NCI-H2081 (cell line): ENCODE measurements at regions not wholly inside any gene's neighbourhood (a gene's known extent, or its start where the extent isn't known, plus 50 kb on each side); places are given as distances from the start of the nearest gene placed in this dataset.

Experiments used
- DNase-seq, 2 experiments: peaks; one replicate each; lab custom pipeline; 2025; lab: John Stamatoyannopoulos, UW

DNA sequence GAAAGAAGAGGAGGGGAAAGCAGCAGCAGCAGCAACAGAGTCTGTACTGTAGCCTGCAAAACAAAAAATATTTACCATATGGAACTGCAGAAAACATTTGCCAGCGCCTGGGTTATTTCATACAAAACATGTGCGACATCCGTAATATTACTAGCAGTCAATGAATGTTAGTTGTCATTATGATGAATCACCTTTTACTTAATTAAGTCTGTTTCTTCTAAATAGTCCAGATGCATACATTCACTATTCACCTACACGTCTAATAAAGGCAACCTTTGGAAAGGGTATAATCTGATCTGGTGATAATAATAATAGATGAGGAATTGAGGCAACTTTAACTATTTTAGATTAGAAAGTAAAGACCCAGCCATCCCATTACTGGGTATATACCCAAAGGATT is 426.3 kb upstream of the ST6GAL2 start:
- DNase-seq: no peak

DNA sequence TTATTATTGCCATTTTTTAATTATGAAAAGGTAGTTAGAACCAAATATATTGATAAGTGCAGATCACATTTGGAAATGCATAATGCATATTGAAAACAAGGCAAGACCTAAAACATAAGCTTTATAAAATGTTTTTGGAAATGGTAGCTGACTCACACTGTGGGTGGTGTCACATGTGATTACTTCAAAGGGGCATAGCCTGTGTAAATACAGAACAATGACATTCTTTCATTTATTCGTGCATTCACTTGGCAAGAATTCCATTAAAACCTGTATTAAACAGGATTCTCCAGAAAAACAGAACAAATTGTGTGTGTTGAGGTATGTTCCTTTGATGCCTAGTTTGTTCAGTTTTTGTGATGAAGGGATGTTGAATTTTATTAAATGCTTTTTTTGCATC is 427.3 kb upstream of the ST6GAL2 start:
- no peak for DNase-seq

DNA sequence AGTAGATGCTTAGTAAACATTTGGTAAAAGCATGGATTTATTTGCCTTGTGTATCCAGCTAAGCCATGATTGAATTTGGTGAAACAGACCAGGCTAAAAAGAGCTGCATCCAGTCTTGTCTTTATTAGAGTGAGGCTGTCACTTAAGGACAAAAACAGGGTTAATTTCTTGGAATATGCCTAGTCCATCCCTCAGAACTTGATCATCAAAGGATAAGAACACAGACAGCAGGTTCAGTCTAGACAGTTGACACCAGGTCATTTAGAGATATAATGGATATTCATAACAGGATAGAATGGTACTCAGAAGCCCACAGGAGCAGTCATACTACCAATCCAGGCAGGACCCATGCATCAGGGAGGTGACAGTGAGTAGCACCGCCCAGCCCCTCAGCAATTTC is 434.9 kb upstream of the ST6GAL2 start:
- no peak for DNase-seq

DNA sequence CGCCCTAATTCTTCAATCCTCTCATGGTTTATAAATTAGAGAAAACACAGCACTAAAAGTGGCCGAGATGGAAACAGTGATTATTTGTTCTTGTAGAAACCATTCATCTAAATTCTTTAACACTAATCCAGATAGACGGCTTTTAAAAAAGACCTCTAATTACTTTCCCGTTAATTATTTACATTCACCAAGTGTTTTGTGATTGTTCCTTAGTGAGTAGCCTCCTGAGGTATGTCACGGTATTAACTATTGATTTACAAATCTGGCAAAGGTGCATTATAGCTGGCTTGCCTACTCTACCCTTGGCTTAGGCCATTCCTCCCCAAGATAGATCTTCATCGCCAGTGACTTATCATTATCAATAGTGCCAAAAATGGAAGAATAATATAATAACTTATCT is 436.4 kb upstream of the ST6GAL2 start:
- DNase-seq: no peak

DNA sequence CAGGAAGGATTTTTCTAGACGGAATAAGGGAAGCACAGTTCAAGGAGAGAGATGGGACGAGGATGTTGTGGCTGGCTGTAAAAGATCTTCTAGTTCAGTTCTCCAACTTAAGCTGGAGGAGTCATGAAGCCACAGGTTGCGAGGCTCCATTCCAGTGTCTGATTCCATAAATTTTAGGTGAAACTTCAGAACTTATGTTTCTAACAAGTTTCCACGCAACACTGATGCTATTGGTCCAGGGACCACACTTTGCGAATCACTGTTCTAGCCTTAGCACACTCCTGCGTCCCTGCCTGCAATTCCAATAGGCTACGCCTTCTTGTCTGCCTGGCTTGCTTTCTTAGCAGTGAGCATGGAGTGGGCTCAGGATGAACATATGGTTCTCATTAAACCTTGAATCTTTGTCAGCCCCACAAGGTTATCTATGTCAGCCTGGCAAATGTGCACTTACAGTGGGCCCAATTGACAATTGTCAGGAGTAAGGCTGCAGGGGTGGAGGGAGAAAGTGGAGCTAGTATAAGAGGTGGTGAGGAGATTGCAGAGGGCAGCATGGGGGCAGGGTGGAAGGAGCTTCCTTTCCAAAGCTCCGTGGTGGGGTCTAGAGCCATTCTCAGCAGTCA is 438.1 kb upstream of the ST6GAL2 start:
- no peak for DNase-seq

DNA sequence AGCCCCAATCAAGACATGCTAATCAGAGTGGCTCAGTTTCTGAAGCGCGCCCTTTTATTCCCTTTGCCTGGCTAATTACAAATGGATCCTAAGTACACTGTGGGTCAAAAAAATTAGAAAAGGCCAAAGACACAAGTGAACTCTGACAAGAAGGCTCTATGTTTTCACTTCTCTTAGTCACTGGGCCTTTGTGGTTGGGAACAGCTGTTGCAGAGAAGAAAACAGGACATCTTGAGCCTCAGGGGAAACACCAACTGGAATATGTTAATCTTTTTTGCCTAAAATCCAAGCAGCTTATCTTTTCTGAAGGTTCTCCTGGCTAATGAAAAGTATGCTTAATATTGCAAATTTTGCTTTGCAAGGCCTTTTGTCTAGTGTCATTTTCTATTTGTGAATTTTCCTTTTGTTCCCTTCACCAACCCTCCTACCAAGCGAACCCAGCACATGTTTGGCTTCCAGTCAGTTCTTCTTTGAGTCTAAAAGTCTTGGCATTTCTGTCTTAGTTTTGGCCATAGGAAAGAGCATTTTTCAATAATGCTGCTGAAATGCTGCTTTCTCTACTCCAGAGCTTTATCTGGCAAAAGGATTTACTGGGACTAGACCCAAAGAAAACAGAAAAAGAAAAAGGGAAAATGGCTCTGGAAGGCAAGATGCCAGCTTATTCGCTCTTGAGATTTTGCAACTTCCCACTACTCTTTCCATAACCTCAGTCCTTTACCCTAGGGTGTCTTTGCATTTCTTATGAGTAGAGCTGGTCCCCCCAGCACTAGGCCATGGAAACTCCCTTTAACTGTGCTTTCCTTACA is 440.2 kb upstream of the ST6GAL2 start:
- no peak for DNase-seq

DNA sequence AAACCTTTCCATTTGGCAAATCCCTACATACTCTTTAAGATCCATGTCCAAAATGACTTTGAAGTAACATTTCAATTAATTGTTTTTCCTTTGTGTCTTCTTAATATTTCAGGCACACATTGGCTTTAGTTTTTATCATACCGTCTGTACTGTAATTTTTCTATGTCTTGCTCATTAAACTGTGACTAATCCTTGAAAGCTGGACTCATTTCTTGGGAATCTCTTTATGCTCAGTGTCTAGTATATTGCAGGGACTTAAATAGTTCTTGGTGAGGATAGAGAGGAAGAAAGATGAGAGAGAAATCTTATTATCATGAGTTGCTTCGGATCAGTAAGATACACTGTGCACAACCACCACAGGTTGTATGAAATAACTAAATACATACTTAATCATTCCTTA is 448.3 kb upstream of the ST6GAL2 start:
- no peak for DNase-seq

DNA sequence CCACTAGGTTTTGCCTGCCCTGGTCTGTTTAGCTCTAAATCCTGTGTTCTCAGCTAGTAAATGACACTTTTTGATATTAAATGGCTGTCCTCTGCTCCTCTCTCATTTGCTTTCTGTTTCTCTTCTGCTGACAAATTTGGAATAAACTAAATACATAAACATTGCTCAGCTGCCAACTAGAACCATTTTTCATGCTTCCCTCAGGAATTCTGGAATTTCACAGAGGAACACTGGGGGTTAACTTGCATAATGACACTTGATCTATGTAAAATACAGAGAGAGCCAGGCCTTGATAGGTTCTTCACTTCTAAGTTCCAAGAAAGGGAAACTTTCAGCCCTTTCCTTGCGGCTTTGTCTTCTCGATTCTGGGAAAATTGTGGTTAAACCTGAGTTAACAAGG is 450.6 kb upstream of the ST6GAL2 start:
- no peak for DNase-seq

DNA sequence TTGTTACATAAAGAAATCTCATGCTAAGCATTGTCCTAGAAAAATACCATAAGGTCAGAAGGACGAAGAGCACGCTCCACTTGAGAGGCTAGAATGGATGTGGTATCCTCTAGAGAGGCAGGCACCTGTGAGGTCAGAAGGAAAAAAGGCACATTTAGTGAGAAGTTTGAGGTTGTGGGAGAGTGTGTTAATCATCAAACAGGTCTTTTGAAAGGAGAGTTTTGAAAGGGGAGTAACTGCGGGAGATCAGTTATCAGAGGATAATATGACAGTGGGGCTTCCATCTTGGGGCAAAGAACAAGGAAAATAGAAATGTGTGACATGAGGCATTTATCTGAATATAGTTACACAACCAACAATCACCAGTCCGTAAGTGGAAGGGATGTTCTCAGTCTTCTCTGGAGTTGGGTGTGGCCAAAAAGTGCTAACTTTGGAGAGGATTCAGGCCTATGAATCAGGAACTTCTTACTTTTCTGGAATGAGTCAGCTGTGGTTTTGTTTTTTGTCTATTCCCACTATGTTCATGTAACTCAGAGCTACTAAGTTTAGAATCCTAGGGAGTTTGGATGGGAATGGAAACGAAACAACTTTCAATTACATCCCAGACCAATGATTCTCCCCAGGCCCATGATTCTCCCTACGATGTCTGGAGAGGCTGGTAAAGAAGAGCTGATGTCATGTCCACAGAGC is 451.4 kb upstream of the ST6GAL2 start:
- no peak for DNase-seq

DNA sequence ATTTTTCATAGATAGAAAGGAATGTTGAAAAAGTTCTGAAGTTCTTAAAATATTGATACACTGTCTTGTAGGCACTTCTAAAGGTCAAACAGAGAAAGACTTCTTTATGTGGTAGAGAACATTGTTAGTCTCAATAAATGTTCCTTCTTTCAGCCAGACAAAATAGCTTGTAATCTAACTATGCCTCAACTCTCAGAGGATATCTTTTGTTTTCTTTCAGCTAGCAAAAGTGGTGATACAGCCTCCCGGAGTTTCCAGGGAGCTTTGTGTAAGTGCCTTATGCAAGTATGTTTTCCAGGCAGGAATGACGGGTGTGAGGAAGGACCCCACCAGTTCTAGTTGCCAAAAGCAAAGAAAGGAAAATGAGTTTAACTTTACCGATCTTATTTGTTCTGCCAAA is 452.1 kb upstream of the ST6GAL2 start:
- no peak for DNase-seq

DNA sequence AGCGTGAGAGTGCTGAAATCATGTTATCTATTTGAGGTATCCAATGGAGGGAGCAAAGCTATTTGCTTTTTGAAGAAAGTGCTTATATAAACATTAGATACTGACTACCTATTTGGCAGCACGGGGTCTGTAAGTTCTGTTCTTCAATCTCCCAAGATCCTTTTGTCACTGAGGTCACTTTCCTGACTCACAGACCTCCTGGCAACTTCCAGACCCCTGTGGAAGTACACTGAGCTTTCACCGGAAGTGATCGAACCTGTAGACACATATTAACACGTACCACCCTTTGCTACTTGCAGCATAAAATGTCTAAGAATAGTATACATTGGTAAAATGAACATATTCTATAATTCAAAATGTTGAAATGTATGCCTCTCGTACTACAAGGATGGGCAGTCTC is 452.6 kb upstream of the ST6GAL2 start:
- no peak for DNase-seq

DNA sequence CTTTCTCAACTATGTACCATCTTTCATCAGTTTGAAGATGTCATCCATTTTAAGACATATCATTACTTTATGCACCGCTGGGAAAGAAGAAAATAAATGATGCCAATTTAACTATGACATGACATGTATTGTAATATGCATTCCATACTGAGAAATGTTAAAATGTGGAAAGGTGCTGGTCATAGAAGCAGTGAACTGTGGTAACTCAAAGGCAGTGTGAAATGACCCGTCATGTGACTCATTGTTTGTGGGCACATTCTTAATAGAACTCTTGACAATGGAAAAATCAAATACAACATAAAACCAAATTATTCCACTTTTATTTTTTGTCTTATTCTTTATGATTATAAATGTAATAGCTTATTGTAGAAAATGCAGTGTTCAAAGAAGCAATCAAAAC is 455.0 kb upstream of the ST6GAL2 start:
- no peak for DNase-seq

DNA sequence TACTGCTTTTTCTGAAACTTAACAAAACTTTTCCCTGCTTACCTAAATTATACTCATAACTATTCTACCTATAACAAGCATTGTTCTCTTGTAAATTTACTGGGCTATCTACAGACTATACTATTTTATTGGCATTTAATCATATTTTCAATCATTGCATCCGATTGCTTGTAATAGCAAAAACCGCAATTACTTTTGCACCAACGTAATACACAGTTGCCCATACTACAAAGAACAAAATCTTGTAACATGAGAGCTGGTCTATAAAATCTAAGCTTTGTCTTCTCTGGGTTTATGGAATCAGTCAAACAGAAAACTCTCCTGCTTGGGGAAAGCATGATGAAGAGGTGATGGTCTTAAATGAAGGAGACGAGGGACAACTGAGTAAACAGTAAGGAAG is 463.4 kb upstream of the ST6GAL2 start:
- DNase-seq: no peak

DNA sequence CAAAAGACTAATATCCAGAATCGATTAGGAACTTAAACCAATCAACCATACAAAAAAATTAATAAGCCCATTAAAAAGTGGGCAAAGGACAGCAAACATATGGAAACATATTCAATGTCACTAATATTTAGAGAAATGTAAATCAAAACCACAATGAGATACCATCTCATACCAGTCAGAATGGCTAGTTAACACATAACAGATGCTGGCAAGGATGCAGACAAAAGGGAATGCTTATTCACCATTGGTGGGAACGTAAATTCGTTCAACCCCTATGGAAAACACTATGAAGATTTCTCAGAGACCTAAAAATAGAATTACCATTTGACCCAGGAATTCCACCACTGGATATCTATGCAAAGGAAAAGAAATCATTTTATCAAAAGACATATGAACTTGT is 468.2 kb upstream of the ST6GAL2 start:
- DNase-seq: no peak

DNA sequence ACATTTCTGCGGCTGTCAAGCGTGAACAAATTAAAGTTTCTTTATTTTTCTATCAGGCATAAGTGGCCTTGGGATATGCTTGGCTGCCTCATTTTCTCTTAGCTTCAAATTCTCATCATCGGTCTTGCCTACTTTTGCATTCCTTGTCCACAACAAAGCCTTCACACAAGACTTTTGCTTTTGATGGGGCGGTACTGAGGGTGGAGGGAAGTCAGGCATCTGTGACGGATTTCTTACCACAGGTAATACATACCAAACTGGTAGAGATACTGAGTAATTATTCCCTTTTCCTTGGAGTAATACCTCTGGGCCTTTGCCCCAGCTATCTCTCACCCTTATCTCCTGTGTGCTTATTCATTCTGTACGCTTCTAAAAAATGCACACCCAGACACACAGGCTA is 468.3 kb upstream of the RGPD4 start:
- no peak for DNase-seq

DNA sequence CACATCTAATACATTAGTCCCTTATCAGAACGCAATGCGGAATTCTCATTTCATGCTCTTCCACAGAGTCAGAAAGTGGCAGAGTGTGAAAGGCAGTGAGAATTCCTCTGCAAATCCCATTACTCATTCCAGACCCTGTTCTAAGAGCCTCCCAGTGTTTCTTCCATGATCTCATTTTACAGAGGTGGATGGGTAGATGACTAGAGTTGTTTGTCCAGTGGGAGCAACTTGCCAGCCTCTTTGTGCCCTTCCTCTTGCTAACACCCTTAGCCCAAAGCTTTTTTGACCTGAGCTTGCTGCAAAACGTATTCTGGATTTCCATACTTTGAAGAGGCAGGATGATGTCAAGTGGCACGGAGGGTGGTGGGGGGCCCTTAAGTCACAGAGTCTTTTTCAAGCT is 467.7 kb upstream of the RGPD4 start:
- no peak for DNase-seq

DNA sequence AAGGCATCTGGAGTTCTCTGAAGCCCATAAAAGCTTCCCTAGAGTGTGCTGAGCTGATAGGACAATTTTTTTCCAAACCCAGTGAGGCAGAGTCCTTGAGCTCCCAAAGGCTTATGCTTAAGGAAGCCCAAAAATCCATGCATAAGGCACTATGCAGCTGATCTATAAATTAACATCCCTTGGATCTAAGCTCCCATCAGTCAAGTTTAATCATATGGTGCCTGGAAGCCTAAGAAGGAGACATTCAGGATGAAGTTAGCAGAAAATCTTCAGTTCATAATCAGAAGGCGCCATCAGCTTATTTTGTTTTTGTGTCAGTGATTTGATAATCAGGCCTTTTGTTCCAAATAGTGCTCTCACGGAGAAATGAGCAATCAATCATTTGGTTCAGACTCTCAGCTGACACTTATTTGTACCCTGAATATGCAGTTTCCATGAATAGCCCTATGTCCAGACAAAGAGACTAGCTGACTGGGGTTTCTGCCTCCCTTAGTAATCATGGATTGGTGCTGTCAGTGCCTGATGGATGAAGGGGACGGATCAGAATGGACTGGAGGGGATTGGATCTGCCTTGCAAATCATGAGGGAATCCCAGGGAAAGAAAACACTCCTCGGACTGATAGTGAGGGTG is 464.8 kb upstream of the RGPD4 start:
- DNase-seq: no peak

DNA sequence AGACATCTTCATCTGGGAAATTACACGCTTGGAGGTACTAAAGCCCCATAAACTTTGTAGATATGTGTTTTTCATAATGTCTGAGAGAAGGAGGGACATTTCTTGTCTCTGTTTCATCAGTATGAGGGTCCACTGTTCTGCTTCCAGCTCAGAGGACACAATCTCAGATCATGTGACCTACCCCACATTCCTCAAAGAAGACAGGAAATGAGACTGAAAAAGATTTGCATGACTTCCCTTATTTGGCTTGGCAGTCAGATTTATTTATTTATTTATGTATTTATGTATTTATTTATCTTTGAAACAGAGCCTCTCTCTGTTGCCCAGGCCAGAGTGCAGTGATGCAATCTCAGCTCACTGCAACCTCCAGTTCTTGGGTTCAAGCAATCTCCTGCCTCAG is 463.7 kb upstream of the RGPD4 start:
- DNase-seq: no peak

DNA sequence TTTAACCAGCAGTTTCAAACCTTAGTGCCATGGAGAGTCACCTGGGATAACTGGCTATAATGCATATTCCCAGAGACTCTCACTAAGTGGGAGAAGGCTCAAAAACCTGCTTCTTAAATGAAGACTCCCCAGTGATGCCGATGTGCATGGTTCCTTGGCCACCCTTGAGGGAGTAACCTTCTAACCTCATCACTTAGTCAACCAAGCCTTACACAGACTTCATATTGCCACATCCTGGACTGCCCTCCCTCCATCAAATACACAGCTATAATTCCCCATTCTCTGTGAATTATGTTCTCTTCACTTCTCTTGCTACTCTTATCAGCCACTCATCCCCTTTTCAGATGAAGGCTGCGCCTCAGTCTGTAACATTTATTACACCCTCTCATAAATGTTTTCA is 462.9 kb upstream of the RGPD4 start:
- no peak for DNase-seq

DNA sequence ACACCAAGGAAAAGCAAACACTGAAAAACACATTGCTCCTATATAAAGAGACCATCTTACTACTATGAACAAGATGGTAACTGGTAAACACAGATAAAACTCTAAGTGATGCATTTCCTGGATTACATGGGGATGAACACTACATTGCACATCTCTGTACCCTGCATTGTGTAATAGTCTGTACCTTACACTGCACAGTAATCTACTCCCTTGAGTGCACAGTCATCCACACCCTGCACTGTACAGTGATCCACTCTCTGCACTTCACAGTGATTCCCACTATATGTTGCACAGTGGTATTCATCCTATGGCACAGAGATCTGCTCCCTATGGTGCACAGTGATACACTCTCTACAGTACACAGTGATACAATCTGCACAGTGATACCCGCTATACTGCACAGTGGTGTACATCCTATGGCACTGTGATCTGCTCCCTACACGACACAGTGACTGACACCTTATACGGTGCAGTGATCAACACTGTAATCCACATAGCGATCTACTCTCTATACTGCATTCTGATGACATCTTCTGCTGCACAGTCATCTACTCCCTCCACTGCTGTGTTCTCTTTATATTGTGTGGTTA is 462.2 kb upstream of the RGPD4 start:
- DNase-seq: no peak

DNA sequence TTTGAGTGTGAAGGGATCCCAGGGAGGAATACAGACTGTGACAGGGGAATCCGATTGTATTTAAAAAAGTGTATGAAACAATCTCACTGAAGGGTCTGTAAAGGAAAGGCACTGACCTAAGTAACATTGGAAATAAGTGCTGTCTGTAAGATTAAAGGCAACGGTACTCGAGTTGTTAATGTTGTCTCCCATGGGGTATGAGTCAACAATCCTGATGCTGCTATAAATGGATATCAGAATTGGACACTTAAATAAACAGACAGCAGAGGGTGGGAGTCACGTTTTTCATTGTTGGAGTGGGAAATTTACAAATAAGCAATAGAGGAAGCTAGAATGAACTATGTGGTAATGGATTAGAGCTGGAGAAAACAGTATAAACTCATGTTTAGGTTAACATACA is 452.4 kb upstream of the RGPD4 start:
- no peak for DNase-seq

DNA sequence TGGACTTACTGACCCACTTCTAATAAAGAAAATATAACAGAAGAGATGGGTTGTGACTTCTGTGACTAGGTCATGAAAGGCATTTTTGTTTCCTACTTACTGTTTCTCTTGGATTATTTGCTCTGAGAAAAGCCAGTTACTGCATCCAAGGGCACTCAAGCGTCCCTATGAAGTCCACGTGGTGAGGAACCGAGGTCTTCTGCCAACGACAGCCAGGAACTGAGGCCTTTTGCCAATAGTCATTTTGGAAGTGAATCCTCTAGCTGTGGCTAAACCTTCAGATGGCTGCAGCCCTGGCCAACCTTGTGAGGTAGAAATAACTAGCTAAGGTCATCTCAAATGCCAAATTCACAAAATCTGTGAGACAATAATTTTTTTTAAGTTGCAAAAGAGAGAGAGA is 449.8 kb upstream of the RGPD4 start:
- DNase-seq: no peak

DNA sequence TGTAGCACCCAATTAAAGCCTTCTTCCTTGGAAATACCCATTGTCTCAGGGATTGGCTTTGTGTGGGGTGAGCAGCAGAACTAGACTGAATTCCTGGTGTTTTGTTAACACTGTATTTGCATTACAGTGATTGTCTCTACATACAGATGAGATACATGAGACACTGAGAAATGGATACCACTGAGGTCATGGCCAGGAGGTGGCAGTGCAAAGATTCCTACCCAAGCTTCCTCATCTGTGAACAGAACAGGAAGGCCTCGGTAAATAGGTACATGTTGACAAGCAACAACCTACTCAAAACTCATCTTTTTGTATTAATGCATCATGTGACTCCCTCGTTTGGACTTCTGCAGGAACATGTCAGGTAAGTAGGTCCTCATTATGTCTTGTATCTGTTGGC is 445.8 kb upstream of the RGPD4 start:
- no peak for DNase-seq
